CD8-positive, alpha-beta memory T cell (primary cell): ENCODE measurements at regions not wholly inside any gene's neighbourhood (a gene's known extent, or its start where the extent isn't known, plus 50 kb on each side); places are given as distances from the start of the nearest gene placed in this dataset.
A peak's percentile ranks its signal among the peaks of the same experiment; 100 is the strongest.
"Not testable (repeated sequence)": the region's sequence is repeated elsewhere in the genome, so short reads cannot be mapped to it uniquely, and the experiment has no call there.

Experiments
- CTCF ChIA-PET: fragments of 350-600 bp; sonication (Branson Sonifier 250); formaldehyde crosslinking; loops from one replicate; lab custom pipeline; 2021; ENCODE audit warnings: antibody characterized with exemption; lab: Charles Lee
- POLR2A ChIA-PET: fragments of 350-600 bp; sonication (Branson Sonifier 250); formaldehyde crosslinking; loops from one replicate; lab custom pipeline; 2021; ENCODE audit warnings: antibody characterized with exemption; lab: Charles Lee
- DNase-seq, 5 donors: peaks; one replicate each; pipeline versions ENCODE4 v3.0.0 to v3.0.0-alpha.2; 2020 to 2022; ENCODE audit warnings: mixed read lengths in 1 of 5
- H3K27ac ChIP-seq: one replicate; pipeline ENCODE4 v1.7.0; 2013; ENCODE audit warnings: low read depth, mild to moderate bottlenecking, low read length, moderate library complexity
- H3K27me3 ChIP-seq: 2 replicates; pipeline ENCODE4 v1.7.0; 2013; ENCODE audit warnings: low read length, mild to moderate bottlenecking; ENCODE audit not compliant: insufficient read depth, poor library complexity, severe bottlenecking
- H3K36me3 ChIP-seq: 2 replicates; pipeline ENCODE4 v1.7.0; 2013; ENCODE audit warnings: mild to moderate bottlenecking, low read length, moderate library complexity; ENCODE audit not compliant: insufficient read depth
- H3K4me1 ChIP-seq: 2 replicates; pipeline ENCODE4 v1.7.0; 2013; ENCODE audit warnings: mild to moderate bottlenecking, low read length, moderate library complexity; ENCODE audit not compliant: insufficient read depth
- H3K4me3 ChIP-seq: 2 replicates; pipeline ENCODE4 v1.7.0; 2013; ENCODE audit warnings: mild to moderate bottlenecking, low read length
- H3K9me3 ChIP-seq: 2 replicates; pipeline ENCODE4 v1.7.0; 2013; ENCODE audit warnings: mild to moderate bottlenecking, low read length
- H3K27ac Mint-ChIP-seq, 8 donors: one replicate each; pipeline ENCODE4 v1.8.0; 2020 to 2021; ENCODE audit warnings: mixed read lengths in 8 of 8, mild to moderate bottlenecking in 6 of 8, inconsistent platforms in 3 of 8, moderate library complexity in 3 of 8
- H3K27me3 Mint-ChIP-seq, 2 donors: one replicate each; pipeline ENCODE4 v1.8.0; 2020 to 2021; ENCODE audit warnings: mixed read lengths in 2 of 2, mild to moderate bottlenecking in 1 of 2, moderate library complexity in 1 of 2
- H3K36me3 Mint-ChIP-seq, 3 donors: one replicate each; pipeline ENCODE4 v1.8.0; 2020 to 2021; ENCODE audit warnings: mixed read lengths in 3 of 3, inconsistent platforms in 1 of 3, mild to moderate bottlenecking in 1 of 3
- H3K4me1 Mint-ChIP-seq, 3 donors: one replicate each; pipeline ENCODE4 v1.8.0; 2020 to 2021; ENCODE audit warnings: mixed read lengths in 3 of 3, inconsistent platforms in 1 of 3, mild to moderate bottlenecking in 1 of 3
- H3K4me3 Mint-ChIP-seq, 7 donors: one replicate each; pipeline ENCODE4 v1.8.0; 2020 to 2021; ENCODE audit warnings: mixed read lengths in 7 of 7, mild to moderate bottlenecking in 6 of 7, moderate library complexity in 4 of 7, inconsistent platforms in 2 of 7
- H3K9me3 Mint-ChIP-seq, 5 donors: one replicate each; pipeline ENCODE4 v1.8.0; 2020 to 2022; ENCODE audit warnings: mixed read lengths in 5 of 5, mild to moderate bottlenecking in 3 of 5, moderate library complexity in 2 of 5, inconsistent platforms in 1 of 5

- no peak overlapping the region for H3K4me3 Mint-ChIP-seq
- H3K27me3 ChIP-seq, result peaks cover 3% of the 10 kb centered on the region
- peaks cover 0 to 8% of the 10 kb centered on the region in 2 donors for H3K27me3 Mint-ChIP-seq
- CTCF ChIA-PET, result no interaction called here
- H3K36me3 Mint-ChIP-seq, result no peaks in the 10 kb centered on the region
- no peaks in the 10 kb centered on the region for H3K36me3 ChIP-seq
- POLR2A ChIA-PET, result no interaction called here
- no peaks in the 10 kb centered on the region for H3K4me1 Mint-ChIP-seq
- no peak overlapping the region for H3K27ac ChIP-seq
- no peak for DNase-seq
- no peak overlapping the region for H3K27ac Mint-ChIP-seq
- no peaks in the 10 kb centered on the region for H3K4me1 ChIP-seq
- H3K4me3 ChIP-seq, result no peak overlapping the region
- no peaks in the 10 kb centered on the region for H3K9me3 ChIP-seq
- no peaks in the 10 kb centered on the region for H3K9me3 Mint-ChIP-seq
Measured at GRCh38 chr15:69557707-69558409, 105.2 kb downstream of the RPLP1 start.

GRCh38 chr15:69559440-69560190 lies 107.0 kb downstream of the RPLP1 start:
- H3K27ac ChIP-seq, result no peak overlapping the region
- H3K36me3 Mint-ChIP-seq, result no peaks in the 10 kb centered on the region
- peaks cover 5 to 10% of the 10 kb centered on the region in 2 donors for H3K27me3 Mint-ChIP-seq
- H3K9me3 Mint-ChIP-seq, result no peaks in the 10 kb centered on the region
- H3K4me1 ChIP-seq, result no peaks in the 10 kb centered on the region
- DNase-seq, result no peak
- ChIA-PET CTCF (interaction anchor here (1.5 kb wide), 1 partner anchor 908 kb away, joined by 4 read pairs; no protein-coding TSS in a partner anchor), POLR2A (no interaction called here)
- H3K9me3 ChIP-seq, result no peaks in the 10 kb centered on the region
- H3K27me3 ChIP-seq, result peaks cover 3% of the 10 kb centered on the region
- no peaks in the 10 kb centered on the region for H3K4me1 Mint-ChIP-seq
- H3K36me3 ChIP-seq, result no peaks in the 10 kb centered on the region
- no peak overlapping the region for H3K4me3 Mint-ChIP-seq
- H3K27ac Mint-ChIP-seq, result no peak overlapping the region
- no peak overlapping the region for H3K4me3 ChIP-seq

GRCh38 chr15:69561071-69561784 lies 108.6 kb downstream of the RPLP1 start:
- ChIA-PET POLR2A (no interaction called here), CTCF (interaction anchor here (1.1 to 1.5 kb wide), 2 partner anchors 11 to 906 kb away, joined by 4 to 5 read pairs; no protein-coding TSS in a partner anchor)
- Mint-ChIP-seq H3K4me3 (no peak overlapping the region), H3K27ac (no peak overlapping the region), H3K27me3 (peaks cover 7% of the 10 kb centered on the region in 2 donors), H3K4me1 (no peaks in the 10 kb centered on the region), H3K36me3 (peaks cover 0 to 1% (median 0%) of the 10 kb centered on the region in 3 donors), H3K9me3 (no peaks in the 10 kb centered on the region)
- peaks cover 3% of the 10 kb centered on the region for H3K27me3 ChIP-seq
- no peak for DNase-seq
- no peak overlapping the region for H3K4me3 ChIP-seq
- no peaks in the 10 kb centered on the region for H3K36me3 ChIP-seq
- H3K27ac ChIP-seq, result no peak overlapping the region
- H3K4me1 ChIP-seq, result no peaks in the 10 kb centered on the region
- H3K9me3 ChIP-seq, result no peaks in the 10 kb centered on the region

- H3K9me3 Mint-ChIP-seq, result no peaks in the 10 kb centered on the region
- Histone ChIP-seq H3K4me3 (no peak overlapping the region), H3K27me3 (peaks cover 3% of the 10 kb centered on the region), H3K9me3 (no peaks in the 10 kb centered on the region), H3K27ac (no peak overlapping the region), H3K36me3 (no peaks in the 10 kb centered on the region), H3K4me1 (no peaks in the 10 kb centered on the region)
- no peaks in the 10 kb centered on the region for H3K4me1 Mint-ChIP-seq
- ChIA-PET CTCF (interaction anchor here (1.1 kb wide), 1 partner anchor 10 kb away, joined by 5 read pairs; no protein-coding TSS in a partner anchor), POLR2A (no interaction called here)
- peaks cover 7 to 12% of the 10 kb centered on the region in 2 donors for H3K27me3 Mint-ChIP-seq
- DNase-seq, result no peak
- H3K36me3 Mint-ChIP-seq, result peaks cover 0 to 2% (median 0%) of the 10 kb centered on the region in 3 donors
- H3K4me3 Mint-ChIP-seq, result no peak overlapping the region
- H3K27ac Mint-ChIP-seq, result no peak overlapping the region
Measured at GRCh38 chr15:69562116-69562515, 109.5 kb downstream of the RPLP1 start.

- Mint-ChIP-seq H3K4me3 (peak overlapping the region in 1 of 7 donors; percentile 44), H3K9me3 (no peaks in the 10 kb centered on the region), H3K4me1 (no peaks in the 10 kb centered on the region), H3K36me3 (peaks cover 0 to 2% (median 0%) of the 10 kb centered on the region in 3 donors), H3K27ac (no peak overlapping the region), H3K27me3 (peaks cover 7 to 12% of the 10 kb centered on the region in 2 donors)
- CTCF ChIA-PET, result interaction anchor here (1.1 kb wide), 1 partner anchor 9 kb away, joined by 5 read pairs; no protein-coding TSS in a partner anchor
- no peaks in the 10 kb centered on the region for H3K9me3 ChIP-seq
- DNase-seq, result no peak
- POLR2A ChIA-PET, result no interaction called here
- no peak overlapping the region for H3K27ac ChIP-seq
- no peaks in the 10 kb centered on the region for H3K36me3 ChIP-seq
- H3K4me3 ChIP-seq, result no peak overlapping the region
- H3K27me3 ChIP-seq, result peaks cover 3% of the 10 kb centered on the region
- no peaks in the 10 kb centered on the region for H3K4me1 ChIP-seq
Measured at GRCh38 chr15:69562564-69562963, 109.9 kb downstream of the RPLP1 start.

GRCh38 chr15:69565066-69565655 lies 112.5 kb downstream of the RPLP1 start:
- H3K27me3 ChIP-seq, result peaks cover 3% of the 10 kb centered on the region
- DNase-seq, result no peak
- Mint-ChIP-seq H3K4me3 (no peak overlapping the region), H3K9me3 (no peaks in the 10 kb centered on the region), H3K27ac (no peak overlapping the region), H3K27me3 (peaks cover 7 to 12% of the 10 kb centered on the region in 2 donors), H3K4me1 (no peaks in the 10 kb centered on the region), H3K36me3 (peaks cover 0 to 2% (median 0%) of the 10 kb centered on the region in 3 donors)
- H3K9me3 ChIP-seq, result no peaks in the 10 kb centered on the region
- H3K27ac ChIP-seq, result no peak overlapping the region
- CTCF ChIA-PET, result no interaction called here
- POLR2A ChIA-PET, result interaction anchor here (0.6 kb wide), 1 partner anchor 12 kb away, joined by 3 read pairs; no protein-coding TSS in a partner anchor
- H3K4me3 ChIP-seq, result no peak overlapping the region
- H3K36me3 ChIP-seq, result no peaks in the 10 kb centered on the region
- no peaks in the 10 kb centered on the region for H3K4me1 ChIP-seq

GRCh38 chr15:69567238-69567760 lies 114.7 kb downstream of the RPLP1 start:
- H3K4me3 Mint-ChIP-seq, H3K4me3 ChIP-seq, POLR2A ChIA-PET, H3K36me3 Mint-ChIP-seq, H3K36me3 ChIP-seq, H3K27ac Mint-ChIP-seq, DNase-seq, H3K9me3 ChIP-seq, H3K27me3 ChIP-seq, H3K9me3 Mint-ChIP-seq, H3K4me1 ChIP-seq, H3K4me1 Mint-ChIP-seq, H3K27ac ChIP-seq: not testable (repeated sequence)
- CTCF ChIA-PET, result interaction anchor here (0.6 kb wide), 1 partner anchor 183 kb away, joined by 3 read pairs; no protein-coding TSS in a partner anchor
- H3K27me3 Mint-ChIP-seq, result peaks cover 3 to 12% of the 10 kb centered on the region in 2 donors
